ENCODE measurements at regions not wholly inside any gene's neighbourhood (a gene's known extent, or its start where the extent isn't known, plus 50 kb on each side); places are given as distances from the start of the nearest gene placed in this dataset.

DNA sequence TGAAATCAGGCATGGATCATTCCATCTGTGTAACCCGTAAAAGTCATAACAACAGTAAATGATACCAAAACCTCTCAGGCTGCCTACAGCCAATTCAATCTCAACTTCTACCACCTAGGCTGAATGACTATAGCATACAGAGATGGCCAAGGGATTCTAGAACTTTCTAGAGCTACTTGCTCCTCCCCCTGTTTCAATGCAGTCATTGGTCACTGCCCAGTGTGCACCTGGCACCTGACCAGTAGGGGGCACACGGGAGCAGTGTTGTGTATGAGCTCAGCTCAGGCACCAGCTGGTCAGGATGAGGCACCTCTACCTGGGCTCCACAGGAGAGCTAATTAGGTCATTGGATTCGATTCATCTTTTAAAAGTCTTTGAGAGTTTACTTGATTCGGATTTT is 86.2 kb downstream of the PLEKHG1 start (continued):
- TF ChIP-seq, protein P1, sequence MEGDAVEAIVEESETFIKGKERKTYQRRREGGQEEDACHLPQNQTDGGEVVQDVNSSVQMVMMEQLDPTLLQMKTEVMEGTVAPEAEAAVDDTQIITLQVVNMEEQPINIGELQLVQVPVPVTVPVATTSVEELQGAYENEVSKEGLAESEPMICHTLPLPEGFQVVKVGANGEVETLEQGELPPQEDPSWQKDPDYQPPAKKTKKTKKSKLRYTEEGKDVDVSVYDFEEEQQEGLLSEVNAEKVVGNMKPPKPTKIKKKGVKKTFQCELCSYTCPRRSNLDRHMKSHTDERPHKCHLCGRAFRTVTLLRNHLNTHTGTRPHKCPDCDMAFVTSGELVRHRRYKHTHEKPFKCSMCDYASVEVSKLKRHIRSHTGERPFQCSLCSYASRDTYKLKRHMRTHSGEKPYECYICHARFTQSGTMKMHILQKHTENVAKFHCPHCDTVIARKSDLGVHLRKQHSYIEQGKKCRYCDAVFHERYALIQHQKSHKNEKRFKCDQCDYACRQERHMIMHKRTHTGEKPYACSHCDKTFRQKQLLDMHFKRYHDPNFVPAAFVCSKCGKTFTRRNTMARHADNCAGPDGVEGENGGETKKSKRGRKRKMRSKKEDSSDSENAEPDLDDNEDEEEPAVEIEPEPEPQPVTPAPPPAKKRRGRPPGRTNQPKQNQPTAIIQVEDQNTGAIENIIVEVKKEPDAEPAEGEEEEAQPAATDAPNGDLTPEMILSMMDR (IDR thresholded peaks at IDR 0.05 in 2 of 3, conservative IDR thresholded peaks at IDR 0.05 in 1 of 3; ENCODE audit: control insufficient read depth in 2 of 3, extremely low read depth in 1 of 3, insufficient read depth in 1 of 3, low read depth in 3 of 3, low read length in 3 of 3): peak; percentile 71 to 85 (median 80)
- TF ChIP-seq RB1 (IDR thresholded peaks at IDR 0.05; ENCODE audit: borderline replicate concordance): no peak
- no peak for TF ChIP-seq PAX8 (IDR thresholded peaks at IDR 0.05)
- TF ChIP-seq, protein P2, sequence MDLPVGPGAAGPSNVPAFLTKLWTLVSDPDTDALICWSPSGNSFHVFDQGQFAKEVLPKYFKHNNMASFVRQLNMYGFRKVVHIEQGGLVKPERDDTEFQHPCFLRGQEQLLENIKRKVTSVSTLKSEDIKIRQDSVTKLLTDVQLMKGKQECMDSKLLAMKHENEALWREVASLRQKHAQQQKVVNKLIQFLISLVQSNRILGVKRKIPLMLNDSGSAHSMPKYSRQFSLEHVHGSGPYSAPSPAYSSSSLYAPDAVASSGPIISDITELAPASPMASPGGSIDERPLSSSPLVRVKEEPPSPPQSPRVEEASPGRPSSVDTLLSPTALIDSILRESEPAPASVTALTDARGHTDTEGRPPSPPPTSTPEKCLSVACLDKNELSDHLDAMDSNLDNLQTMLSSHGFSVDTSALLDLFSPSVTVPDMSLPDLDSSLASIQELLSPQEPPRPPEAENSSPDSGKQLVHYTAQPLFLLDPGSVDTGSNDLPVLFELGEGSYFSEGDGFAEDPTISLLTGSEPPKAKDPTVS (IDR thresholded peaks at IDR 0.05; ENCODE audit: low read depth, low read length): peak; percentile 67; the same call in 1 of the 2 replicates
- peak; percentile 64; the same call in 1 of the 2 replicates for TF ChIP-seq YY1 (IDR thresholded peaks at IDR 0.05; ENCODE audit: low read depth, low read length)
- no peak for TF ChIP-seq EZH2 (IDR thresholded peaks at IDR 0.05; ENCODE audit: borderline replicate concordance, control insufficient read depth, low read depth, low read length)
- no peak for TF ChIP-seq SRF (IDR thresholded peaks at IDR 0.05; ENCODE audit: low read depth in 2 of 2, low read length in 2 of 2)
- 0 out of 2 replicates have a peak, but pooled peaks have one; percentile 48 for TF ChIP-seq TCF12 (IDR thresholded peaks at IDR 0.05; ENCODE audit: low read depth, low read length)
- TF ChIP-seq PML (IDR thresholded peaks at IDR 0.05; ENCODE audit: low read length): no peak

DNA sequence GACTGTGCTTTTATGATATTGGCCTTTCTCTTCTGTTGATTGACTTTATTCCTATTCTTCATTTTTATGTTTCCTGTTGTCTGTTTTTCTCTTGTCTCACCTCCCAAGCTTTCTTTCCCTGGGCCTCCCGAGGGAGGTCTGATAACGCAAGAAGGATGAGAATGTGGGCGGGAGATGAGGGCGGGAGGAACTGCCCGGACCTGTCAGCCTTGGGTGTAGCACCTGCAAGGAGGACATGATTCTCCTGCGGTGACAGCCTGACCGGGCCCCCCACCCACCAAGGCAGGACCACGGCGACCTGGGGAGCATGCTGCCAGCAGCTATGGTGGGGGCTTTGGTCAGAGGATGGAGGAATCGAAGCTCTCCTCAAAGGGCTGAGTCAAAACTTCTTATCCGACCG is 86.9 kb downstream of the PLEKHG1 start:
- BruUV-seq (replicated peaks): no TSS peak
- Histone ChIP-seq H3K4me3 (no peak overlapping the region), H3K79me2 (ENCODE audit: control insufficient read depth, insufficient read depth, low read length) (no peaks in the 10 kb centered on the region), H3K9me3 (replicated peaks; ENCODE audit: control insufficient read depth, insufficient read depth, low read length) (peaks cover 2% of the 10 kb centered on the region; the same call in 2 of the 3 replicates), H4K20me1 (ENCODE audit: control insufficient read depth, insufficient read depth) (no peaks in the 10 kb centered on the region), H2AFZ (ENCODE audit: control insufficient read depth, low read depth, low read length) (no peak overlapping the region), H3K27ac (ENCODE audit: control insufficient read depth, insufficient read depth) (no peak overlapping the region), H3K36me3 (ENCODE audit: control insufficient read depth in 2 of 2, insufficient read depth in 2 of 2, low read length in 1 of 2) (no peaks in the 10 kb centered on the region), H3K4me2 (ENCODE audit: control insufficient read depth, insufficient read depth) (no peak overlapping the region), H3K27me3 (replicated peaks in 1 of 2; ENCODE audit: control insufficient read depth in 2 of 2, insufficient read depth in 2 of 2, low read length in 1 of 2) (no peaks in the 10 kb centered on the region; a peak in 1 of 4 replicates), H3K4me1 (ENCODE audit: control insufficient read depth, insufficient read depth, low read length) (peaks cover 13% of the 10 kb centered on the region), H3K9ac (ENCODE audit: control insufficient read depth, insufficient read depth, low read length) (no peak overlapping the region)
- intact Hi-C loops (cut with micrococcal nuclease; ENCODE audit: unreplicated experiment) (loop anchor here (1.0 to 2.0 kb wide), 3 partner anchors 34 to 128 kb away; no protein-coding TSS in a partner anchor), in situ Hi-C loops (cut with MboI) (no loop called here)
- RAD21 ChIA-PET (ENCODE audit: unreplicated experiment): interaction anchor here (0.7 to 5.0 kb wide), 18 partner anchors 8 to 268 kb away, joined by 3 to 52 read pairs (median 6); no protein-coding TSS in a partner anchor
- DNase-seq (ENCODE audit: low read depth, low spot score): no peak
- FAIRE-seq: no peak
- POLR2A ChIA-PET: interaction anchor here (0.8 to 1.2 kb wide), 2 partner anchors 12 to 83 kb away, joined by 3 read pairs; no protein-coding TSS in a partner anchor
- WGBS (ENCODE audit: insufficient coverage, insufficient replicate concordance, low lambda C conversion rate, missing lambda C conversion rate): 55% methylated on average over 12 of the region's 12 CpGs
- CTCF ChIA-PET: interaction anchor here (0.6 to 5.4 kb wide), 30 partner anchors 9 to 276 kb away, joined by 3 to 52 read pairs (median 7); partner anchors contain the start of gene PLEKHG1
- no peak for ATAC-seq
- SMC1A ChIA-PET (ENCODE audit: uncharacterized antibody, unreplicated experiment): interaction anchor here (0.8 to 4.8 kb wide), 27 partner anchors 9 to 269 kb away, joined by 3 to 38 read pairs (median 6); no protein-coding TSS in a partner anchor
- no peak for TF ChIP-seq RELA (IDR thresholded peaks at IDR 0.05; ENCODE audit: borderline replicate concordance, partially characterized antibody)
- TF ChIP-seq, protein P3, sequence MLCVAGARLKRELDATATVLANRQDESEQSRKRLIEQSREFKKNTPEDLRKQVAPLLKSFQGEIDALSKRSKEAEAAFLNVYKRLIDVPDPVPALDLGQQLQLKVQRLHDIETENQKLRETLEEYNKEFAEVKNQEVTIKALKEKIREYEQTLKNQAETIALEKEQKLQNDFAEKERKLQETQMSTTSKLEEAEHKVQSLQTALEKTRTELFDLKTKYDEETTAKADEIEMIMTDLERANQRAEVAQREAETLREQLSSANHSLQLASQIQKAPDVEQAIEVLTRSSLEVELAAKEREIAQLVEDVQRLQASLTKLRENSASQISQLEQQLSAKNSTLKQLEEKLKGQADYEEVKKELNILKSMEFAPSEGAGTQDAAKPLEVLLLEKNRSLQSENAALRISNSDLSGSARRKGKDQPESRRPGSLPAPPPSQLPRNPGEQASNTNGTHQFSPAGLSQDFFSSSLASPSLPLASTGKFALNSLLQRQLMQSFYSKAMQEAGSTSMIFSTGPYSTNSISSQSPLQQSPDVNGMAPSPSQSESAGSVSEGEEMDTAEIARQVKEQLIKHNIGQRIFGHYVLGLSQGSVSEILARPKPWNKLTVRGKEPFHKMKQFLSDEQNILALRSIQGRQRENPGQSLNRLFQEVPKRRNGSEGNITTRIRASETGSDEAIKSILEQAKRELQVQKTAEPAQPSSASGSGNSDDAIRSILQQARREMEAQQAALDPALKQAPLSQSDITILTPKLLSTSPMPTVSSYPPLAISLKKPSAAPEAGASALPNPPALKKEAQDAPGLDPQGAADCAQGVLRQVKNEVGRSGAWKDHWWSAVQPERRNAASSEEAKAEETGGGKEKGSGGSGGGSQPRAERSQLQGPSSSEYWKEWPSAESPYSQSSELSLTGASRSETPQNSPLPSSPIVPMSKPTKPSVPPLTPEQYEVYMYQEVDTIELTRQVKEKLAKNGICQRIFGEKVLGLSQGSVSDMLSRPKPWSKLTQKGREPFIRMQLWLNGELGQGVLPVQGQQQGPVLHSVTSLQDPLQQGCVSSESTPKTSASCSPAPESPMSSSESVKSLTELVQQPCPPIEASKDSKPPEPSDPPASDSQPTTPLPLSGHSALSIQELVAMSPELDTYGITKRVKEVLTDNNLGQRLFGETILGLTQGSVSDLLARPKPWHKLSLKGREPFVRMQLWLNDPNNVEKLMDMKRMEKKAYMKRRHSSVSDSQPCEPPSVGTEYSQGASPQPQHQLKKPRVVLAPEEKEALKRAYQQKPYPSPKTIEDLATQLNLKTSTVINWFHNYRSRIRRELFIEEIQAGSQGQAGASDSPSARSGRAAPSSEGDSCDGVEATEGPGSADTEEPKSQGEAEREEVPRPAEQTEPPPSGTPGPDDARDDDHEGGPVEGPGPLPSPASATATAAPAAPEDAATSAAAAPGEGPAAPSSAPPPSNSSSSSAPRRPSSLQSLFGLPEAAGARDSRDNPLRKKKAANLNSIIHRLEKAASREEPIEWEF (IDR thresholded peaks at IDR 0.05; ENCODE audit: insufficient replicate concordance, low read depth, low read length): no peak
- TF ChIP-seq, protein P4, sequence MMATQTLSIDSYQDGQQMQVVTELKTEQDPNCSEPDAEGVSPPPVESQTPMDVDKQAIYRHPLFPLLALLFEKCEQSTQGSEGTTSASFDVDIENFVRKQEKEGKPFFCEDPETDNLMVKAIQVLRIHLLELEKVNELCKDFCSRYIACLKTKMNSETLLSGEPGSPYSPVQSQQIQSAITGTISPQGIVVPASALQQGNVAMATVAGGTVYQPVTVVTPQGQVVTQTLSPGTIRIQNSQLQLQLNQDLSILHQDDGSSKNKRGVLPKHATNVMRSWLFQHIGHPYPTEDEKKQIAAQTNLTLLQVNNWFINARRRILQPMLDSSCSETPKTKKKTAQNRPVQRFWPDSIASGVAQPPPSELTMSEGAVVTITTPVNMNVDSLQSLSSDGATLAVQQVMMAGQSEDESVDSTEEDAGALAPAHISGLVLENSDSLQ (IDR thresholded peaks at IDR 0.05): no peak

Measured in GM12878 (cell line).